ENCODE measurements at regions not wholly inside any gene's neighbourhood (a gene's known extent, or its start where the extent isn't known, plus 50 kb on each side); places are given as distances from the start of the nearest gene placed in this dataset.
"Not testable (repeated sequence)": the region's sequence is repeated elsewhere in the genome, so short reads cannot be mapped to it uniquely, and the experiment has no call there.

DNA sequence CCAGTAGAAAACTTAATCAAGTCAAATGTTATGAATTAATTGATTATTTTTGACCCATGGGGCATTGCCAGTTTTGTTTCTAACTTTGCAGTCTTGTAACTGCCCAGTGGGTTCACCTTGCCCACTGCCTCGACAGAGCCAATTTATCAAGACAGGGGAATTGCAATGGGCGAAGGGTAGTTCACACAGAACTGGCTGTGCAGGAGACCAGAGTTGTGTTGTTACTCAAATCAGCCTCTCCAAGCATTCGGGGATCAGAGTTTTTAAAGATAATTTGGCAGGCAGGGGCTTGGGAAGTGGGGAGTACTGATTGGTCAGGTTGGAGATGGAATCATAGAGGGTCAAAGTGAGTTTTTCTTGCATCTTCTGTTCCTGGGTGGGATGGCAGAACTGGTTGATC, 168.5 kb upstream of the COPS8 start:
- DNase-seq (no peak), ATAC-seq (no peak)
- Histone ChIP-seq H3K9me3 (no peaks in the 10 kb centered on the region), H3K27ac (no peak overlapping the region), H3K4me1 (peaks cover 0 to 12% (median 0%) of the 10 kb centered on the region in 12 donors), H3K27me3 (no peaks in the 10 kb centered on the region), H3K36me3 (no peaks in the 10 kb centered on the region), H3K4me3 (no peak overlapping the region)
- no peak for TF ChIP-seq POLR2A (IDR thresholded peaks at IDR 0.05)
- TF ChIP-seq, protein P1, sequence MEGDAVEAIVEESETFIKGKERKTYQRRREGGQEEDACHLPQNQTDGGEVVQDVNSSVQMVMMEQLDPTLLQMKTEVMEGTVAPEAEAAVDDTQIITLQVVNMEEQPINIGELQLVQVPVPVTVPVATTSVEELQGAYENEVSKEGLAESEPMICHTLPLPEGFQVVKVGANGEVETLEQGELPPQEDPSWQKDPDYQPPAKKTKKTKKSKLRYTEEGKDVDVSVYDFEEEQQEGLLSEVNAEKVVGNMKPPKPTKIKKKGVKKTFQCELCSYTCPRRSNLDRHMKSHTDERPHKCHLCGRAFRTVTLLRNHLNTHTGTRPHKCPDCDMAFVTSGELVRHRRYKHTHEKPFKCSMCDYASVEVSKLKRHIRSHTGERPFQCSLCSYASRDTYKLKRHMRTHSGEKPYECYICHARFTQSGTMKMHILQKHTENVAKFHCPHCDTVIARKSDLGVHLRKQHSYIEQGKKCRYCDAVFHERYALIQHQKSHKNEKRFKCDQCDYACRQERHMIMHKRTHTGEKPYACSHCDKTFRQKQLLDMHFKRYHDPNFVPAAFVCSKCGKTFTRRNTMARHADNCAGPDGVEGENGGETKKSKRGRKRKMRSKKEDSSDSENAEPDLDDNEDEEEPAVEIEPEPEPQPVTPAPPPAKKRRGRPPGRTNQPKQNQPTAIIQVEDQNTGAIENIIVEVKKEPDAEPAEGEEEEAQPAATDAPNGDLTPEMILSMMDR (IDR thresholded peaks at IDR 0.05), result no peak
- intact Hi-C loops (cut with DNase I), result no loop called here
- 87 to 95% (median 93%) methylated on average over 3 of the region's 3 CpGs for WGBS, 4 donors

DNA sequence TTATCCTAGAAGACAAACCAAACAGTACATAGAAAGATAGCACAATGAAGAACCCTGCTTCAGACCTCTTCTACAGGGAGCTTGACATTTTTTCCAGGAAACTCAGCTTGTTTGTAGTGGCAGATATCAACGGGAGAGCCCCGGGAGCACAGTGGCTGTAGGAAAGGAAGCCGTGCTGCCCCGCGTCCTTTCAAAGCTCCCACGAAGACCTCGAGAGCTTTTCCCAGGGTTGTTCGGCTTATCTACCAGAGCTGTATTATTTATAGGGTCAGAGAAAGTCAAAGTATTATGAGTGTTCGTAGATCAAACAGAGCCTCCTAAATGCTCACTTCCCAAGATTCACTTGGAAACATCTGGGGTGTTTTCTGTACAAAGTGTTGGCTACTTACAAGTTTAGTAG, 167.1 kb upstream of the COPS8 start:
- Histone ChIP-seq H3K27me3 (no peaks in the 10 kb centered on the region), H3K9me3 (no peaks in the 10 kb centered on the region), H3K27ac (no peak overlapping the region), H3K4me1 (peaks cover 0 to 12% (median 0%) of the 10 kb centered on the region in 12 donors), H3K36me3 (no peaks in the 10 kb centered on the region), H3K4me3 (no peak overlapping the region)
- intact Hi-C loops (cut with DNase I), result no loop called here
- 17 to 24% (median 20%) methylated on average over 9 of the region's 9 CpGs for WGBS, 4 donors
- DNase-seq, result no peak
- ATAC-seq, result peak in 2 of 4 donors; percentile 56 to 58
- TF ChIP-seq POLR2A (IDR thresholded peaks at IDR 0.05), result no peak
- TF ChIP-seq, protein P1 (IDR thresholded peaks at IDR 0.05), result no peak

DNA sequence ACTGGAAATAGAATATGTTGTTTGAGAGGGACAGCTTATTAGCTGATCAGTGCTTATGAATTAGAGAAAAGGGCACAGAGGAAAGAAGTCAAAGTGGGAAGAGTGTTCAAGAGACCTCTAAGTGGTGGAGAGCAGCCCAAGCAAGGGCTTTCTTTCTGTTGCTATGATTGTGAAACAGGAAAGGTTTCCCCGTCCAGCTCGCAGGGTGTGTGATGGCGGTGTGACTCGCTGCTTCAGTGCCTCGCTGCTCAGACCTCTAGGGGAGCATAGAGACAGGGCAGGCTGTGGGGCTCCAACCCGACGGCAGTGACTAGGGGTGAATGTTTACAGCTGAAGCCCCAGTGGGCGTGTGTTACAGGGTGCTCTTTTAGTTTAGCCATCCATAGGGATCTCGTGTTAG, 166.5 kb upstream of the COPS8 start:
- H3K9me3 ChIP-seq, result no peaks in the 10 kb centered on the region
- H3K4me3 ChIP-seq, result no peak overlapping the region
- no peaks in the 10 kb centered on the region for H3K36me3 ChIP-seq
- 80 to 85% (median 82%) methylated on average over 8 to 9 of the region's 9 CpGs for WGBS, 4 donors
- H3K27me3 ChIP-seq, result no peaks in the 10 kb centered on the region
- TF ChIP-seq, protein P1 (IDR thresholded peaks at IDR 0.05), result no peak
- TF ChIP-seq POLR2A (IDR thresholded peaks at IDR 0.05), result no peak
- no peak overlapping the region for H3K27ac ChIP-seq
- intact Hi-C loops (cut with DNase I), result no loop called here
- ATAC-seq (peak in 2 of 4 donors; percentile 33 to 48), DNase-seq (no peak)
- H3K4me1 ChIP-seq, result peaks cover 0 to 12% (median 0%) of the 10 kb centered on the region in 12 donors

DNA sequence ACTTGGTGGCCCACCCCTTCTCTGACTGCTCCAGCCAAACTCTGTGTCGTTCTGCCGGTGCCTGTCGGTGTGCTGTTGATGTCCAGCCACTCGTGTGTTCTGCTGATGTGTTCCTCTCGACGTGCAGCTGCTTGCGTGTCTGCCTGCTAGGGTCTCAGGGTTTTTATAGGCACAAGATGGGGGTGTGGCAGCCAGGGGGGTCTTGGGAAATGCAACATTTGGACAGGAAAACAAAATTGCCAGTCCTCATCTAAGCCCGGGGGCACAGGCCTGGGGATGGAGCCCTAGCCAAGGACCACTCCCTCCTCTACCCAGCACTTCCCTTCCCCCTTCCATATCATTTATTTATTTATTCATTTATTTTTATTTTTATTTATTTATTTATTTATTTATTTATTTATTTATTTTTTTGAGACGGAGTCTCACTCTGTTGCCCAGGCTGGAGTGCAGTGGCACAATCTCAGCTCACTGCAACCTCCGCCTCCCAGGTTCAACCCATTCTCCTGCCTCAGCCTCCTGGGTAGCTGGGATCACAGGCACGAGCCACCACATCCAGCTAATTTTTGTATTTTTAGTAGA, 165.8 kb upstream of the COPS8 start:
- H3K4me3 ChIP-seq; H3K27ac ChIP-seq; H3K9me3 ChIP-seq; H3K36me3 ChIP-seq; H3K27me3 ChIP-seq; ATAC-seq; intact Hi-C loops (cut with DNase I); DNase-seq: not testable (repeated sequence)
- peaks cover 0 to 12% (median 0%) of the 10 kb centered on the region in 12 donors for H3K4me1 ChIP-seq
- 96 to 97% (median 96%) methylated on average over 11 of the region's 11 CpGs for WGBS, 4 donors

DNA sequence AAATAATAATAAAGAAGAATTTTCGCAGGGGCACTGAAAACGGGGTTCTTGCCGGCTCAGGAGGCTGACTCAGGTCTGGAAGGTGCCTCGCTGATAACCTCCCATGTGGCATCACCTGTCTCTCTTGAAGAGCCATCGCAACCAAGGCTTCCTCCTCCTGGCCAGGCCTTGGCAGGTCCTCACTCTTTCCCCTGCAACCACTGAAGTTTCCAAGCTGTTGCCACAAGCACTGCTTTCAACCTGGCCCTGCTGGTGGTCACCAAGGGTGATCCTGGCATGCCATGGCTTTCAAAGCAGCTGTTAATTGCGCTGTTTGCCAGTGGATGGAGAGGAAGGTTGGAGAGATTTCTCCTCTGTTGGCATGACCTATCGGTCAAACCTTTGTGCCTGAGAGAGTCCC, 163.6 kb upstream of the COPS8 start:
- Histone ChIP-seq H3K27ac (no peak overlapping the region), H3K4me1 (peaks cover 0 to 12% (median 0%) of the 10 kb centered on the region in 12 donors), H3K27me3 (no peaks in the 10 kb centered on the region), H3K9me3 (no peaks in the 10 kb centered on the region), H3K4me3 (no peak overlapping the region), H3K36me3 (no peaks in the 10 kb centered on the region)
- ATAC-seq, result no peak
- intact Hi-C loops (cut with DNase I), result no loop called here
- 95 to 99% (median 97%) methylated on average over 7 of the region's 7 CpGs for WGBS, 4 donors
- DNase-seq, result no peak
- TF ChIP-seq, protein P1 (IDR thresholded peaks at IDR 0.05), result no peak
- TF ChIP-seq POLR2A (IDR thresholded peaks at IDR 0.05), result no peak
